Osteocyte (in vitro differentiated cells): ENCODE measurements at regions not wholly inside any gene's neighbourhood (a gene's known extent, or its start where the extent isn't known, plus 50 kb on each side); places are given as distances from the start of the nearest gene placed in this dataset.
"Not testable (repeated sequence)": the region's sequence is repeated elsewhere in the genome, so short reads cannot be mapped to it uniquely, and the experiment has no call there.

Source experiments
- DNase-seq: peaks from one replicate; pipeline ENCODE4 v3.0.0; 2021; ENCODE audit warnings: mixed read lengths; ENCODE audit not compliant: unreplicated experiment; ENCODE audit errors: extremely low spot score
- H3K27ac Mint-ChIP-seq: one replicate; pipeline ENCODE4 v1.8.0; 2021; ENCODE audit warnings: mild to moderate bottlenecking, mixed read lengths; ENCODE audit not compliant: unreplicated experiment
- H3K27me3 Mint-ChIP-seq: one replicate; pipeline ENCODE4 v1.8.0; 2021; ENCODE audit warnings: mixed read lengths; ENCODE audit not compliant: unreplicated experiment
- H3K36me3 Mint-ChIP-seq: one replicate; pipeline ENCODE4 v1.8.0; 2021; ENCODE audit warnings: mixed read lengths; ENCODE audit not compliant: unreplicated experiment
- H3K4me1 Mint-ChIP-seq: one replicate; pipeline ENCODE4 v1.8.0; 2021; ENCODE audit warnings: mixed read lengths; ENCODE audit not compliant: unreplicated experiment
- H3K4me3 Mint-ChIP-seq: one replicate; pipeline ENCODE4 v1.8.0; 2021; ENCODE audit warnings: mild to moderate bottlenecking, moderate library complexity, mixed read lengths; ENCODE audit not compliant: unreplicated experiment
- H3K9me3 Mint-ChIP-seq: one replicate; pipeline ENCODE4 v1.8.0; 2021; ENCODE audit warnings: mixed read lengths; ENCODE audit not compliant: unreplicated experiment
- TF ChIP-seq, protein P1 (sequence below): fragments of 200-600 bp; sonication (generic); IDR thresholded peaks from 2 replicates; pipeline ENCODE4 v1.5.0; 2021; ENCODE audit warnings: antibody characterized with exemption, mild to moderate bottlenecking, moderate library complexity

DNA sequence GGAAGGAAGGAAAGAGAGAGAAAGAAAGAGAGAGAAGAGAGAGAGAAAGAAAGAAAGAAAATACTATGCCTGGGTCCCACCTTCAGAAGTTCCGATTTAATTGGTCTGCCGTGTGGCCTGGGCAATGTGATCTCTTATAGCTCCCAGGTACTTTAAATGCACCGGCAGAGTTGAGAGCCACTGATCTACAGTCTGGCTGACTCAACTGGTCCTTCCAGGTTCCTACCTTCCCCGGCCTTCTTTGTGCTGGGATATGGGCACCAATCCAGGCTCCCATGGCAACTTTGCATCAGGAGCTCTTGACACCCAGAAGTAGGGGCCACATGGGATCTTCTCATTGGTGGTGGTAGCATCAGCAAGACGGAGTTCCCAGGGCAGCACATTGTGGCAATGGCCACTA, 186.5 kb upstream of the ATP6AP2 start:
- TF ChIP-seq, protein P1, sequence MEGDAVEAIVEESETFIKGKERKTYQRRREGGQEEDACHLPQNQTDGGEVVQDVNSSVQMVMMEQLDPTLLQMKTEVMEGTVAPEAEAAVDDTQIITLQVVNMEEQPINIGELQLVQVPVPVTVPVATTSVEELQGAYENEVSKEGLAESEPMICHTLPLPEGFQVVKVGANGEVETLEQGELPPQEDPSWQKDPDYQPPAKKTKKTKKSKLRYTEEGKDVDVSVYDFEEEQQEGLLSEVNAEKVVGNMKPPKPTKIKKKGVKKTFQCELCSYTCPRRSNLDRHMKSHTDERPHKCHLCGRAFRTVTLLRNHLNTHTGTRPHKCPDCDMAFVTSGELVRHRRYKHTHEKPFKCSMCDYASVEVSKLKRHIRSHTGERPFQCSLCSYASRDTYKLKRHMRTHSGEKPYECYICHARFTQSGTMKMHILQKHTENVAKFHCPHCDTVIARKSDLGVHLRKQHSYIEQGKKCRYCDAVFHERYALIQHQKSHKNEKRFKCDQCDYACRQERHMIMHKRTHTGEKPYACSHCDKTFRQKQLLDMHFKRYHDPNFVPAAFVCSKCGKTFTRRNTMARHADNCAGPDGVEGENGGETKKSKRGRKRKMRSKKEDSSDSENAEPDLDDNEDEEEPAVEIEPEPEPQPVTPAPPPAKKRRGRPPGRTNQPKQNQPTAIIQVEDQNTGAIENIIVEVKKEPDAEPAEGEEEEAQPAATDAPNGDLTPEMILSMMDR = no peak
- Mint-ChIP-seq H3K4me3 (no peak overlapping the region), H3K9me3 (peaks cover 5% of the 10 kb centered on the region), H3K4me1 (no peaks in the 10 kb centered on the region), H3K27me3 (no peaks in the 10 kb centered on the region), H3K27ac (no peak overlapping the region), H3K36me3 (no peaks in the 10 kb centered on the region)
- DNase-seq = no peak

DNA sequence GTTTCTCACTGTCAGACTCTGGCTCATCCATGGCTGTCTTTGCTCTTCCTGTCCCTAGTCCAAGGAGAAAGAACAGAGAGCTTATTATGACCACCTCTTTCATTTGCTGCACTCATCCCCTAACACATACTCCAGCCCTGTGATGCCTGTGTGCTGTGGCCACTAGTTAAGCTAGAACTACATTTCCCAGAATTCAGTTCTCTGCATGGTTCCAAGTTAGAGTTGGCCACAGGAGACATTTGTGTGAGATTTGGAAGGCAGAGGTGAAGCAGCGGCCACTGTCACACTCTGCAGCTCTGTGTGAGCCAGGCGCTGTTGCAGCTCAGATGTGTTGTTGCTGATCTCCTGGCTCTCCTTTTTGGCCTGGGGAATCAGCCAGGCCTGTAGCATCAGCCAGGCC, 188.2 kb upstream of the ATP6AP2 start:
- no peak for DNase-seq
- TF ChIP-seq, protein P1 = no peak
- H3K4me3 Mint-ChIP-seq = no peak overlapping the region
- H3K9me3 Mint-ChIP-seq = peaks cover 5% of the 10 kb centered on the region
- H3K4me1 Mint-ChIP-seq = no peaks in the 10 kb centered on the region
- H3K36me3 Mint-ChIP-seq = no peaks in the 10 kb centered on the region
- H3K27me3 Mint-ChIP-seq = no peaks in the 10 kb centered on the region
- no peak overlapping the region for H3K27ac Mint-ChIP-seq

DNA sequence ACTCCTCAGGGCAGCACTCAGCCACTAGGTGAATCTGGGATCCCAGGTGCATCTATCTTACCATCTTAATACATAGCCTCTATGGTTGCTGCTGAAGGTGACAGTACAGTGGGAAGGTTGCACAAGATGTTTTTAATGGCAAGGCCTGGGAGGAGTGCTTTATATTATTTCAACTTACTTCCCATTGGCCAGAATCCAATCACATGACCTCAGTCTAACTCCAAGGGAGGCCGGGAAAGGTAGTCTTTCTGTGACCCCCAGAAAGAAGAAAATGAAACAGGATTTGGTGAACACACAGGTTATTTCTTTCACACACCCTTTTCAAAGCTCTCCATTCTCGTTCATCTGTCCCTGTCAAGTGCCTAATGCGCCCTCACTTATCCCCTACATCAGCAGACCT, 189.1 kb upstream of the ATP6AP2 start:
- no peak overlapping the region for H3K4me3 Mint-ChIP-seq
- no peak overlapping the region for H3K27ac Mint-ChIP-seq
- H3K9me3 Mint-ChIP-seq = no peaks in the 10 kb centered on the region
- TF ChIP-seq, protein P1 = no peak
- H3K4me1 Mint-ChIP-seq = no peaks in the 10 kb centered on the region
- no peak for DNase-seq
- H3K36me3 Mint-ChIP-seq = no peaks in the 10 kb centered on the region
- H3K27me3 Mint-ChIP-seq = no peaks in the 10 kb centered on the region

DNA sequence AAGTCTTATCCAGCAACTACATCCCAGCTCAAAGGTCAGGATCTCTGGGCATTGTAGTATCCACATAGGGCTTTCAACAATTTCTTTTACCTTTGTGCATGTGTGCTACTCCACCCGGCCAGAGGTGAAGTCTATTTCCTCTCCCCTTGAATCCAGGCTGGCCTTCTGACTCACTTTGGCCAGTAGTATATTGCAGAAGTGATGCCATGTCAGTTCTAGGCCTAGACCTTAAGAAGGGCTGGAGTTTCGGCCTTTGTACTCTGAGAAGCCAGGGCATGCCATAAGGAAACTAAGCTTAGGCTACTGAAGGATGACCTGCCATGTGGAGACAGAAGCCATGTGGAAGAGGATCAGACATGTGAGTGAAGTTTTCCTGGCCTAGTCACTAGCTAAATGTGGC, 191.2 kb upstream of the ATP6AP2 start:
- DNase-seq = no peak
- Mint-ChIP-seq H3K4me1 (no peaks in the 10 kb centered on the region), H3K4me3 (no peak overlapping the region), H3K9me3 (no peaks in the 10 kb centered on the region), H3K36me3 (no peaks in the 10 kb centered on the region), H3K27me3 (no peaks in the 10 kb centered on the region), H3K27ac (no peak overlapping the region)
- TF ChIP-seq, protein P1 = no peak

DNA sequence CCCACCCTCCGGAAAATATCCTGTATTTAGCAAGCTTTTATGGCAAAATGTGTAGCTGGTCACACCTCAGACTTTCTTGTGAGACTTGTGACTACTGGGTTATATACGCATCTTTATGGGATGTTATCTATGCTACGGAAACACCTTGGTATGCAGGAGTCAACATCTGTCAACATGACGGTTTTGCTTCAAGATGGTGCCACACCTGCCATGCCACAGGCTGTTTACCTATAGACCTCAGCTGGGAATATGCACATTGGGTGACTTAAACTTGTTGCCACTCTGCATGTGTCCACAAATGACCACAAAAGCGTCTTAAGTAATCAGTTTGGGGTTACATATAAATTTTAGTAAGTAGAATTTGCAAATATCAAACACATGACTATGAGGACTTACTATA, 192.3 kb upstream of the ATP6AP2 start:
- TF ChIP-seq, protein P1 = no peak
- Mint-ChIP-seq H3K9me3 (peaks cover 5% of the 10 kb centered on the region), H3K36me3 (no peaks in the 10 kb centered on the region), H3K27ac (no peak overlapping the region), H3K4me3 (no peak overlapping the region), H3K27me3 (no peaks in the 10 kb centered on the region), H3K4me1 (no peaks in the 10 kb centered on the region)
- DNase-seq = no peak

DNA sequence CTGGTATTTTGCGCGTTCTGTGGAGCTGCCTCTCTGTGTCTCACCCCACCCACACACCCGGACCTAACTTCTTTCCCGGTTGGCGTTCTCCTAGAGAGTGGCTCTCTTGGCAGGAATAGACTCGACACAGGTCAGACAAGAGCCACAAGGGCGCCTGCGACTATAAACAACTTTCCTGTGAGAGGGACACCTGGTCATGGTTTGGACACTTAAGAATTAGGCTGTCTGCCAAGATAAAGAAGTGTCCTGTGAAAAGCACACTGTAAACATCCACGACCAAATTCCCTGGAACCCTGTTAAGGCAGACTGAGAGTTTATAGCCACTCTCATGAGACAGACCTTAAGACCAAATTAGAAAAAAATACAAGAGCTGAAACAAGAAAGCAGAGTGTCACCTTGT, 192.9 kb upstream of the ATP6AP2 start:
- not testable (repeated sequence) for H3K9me3 Mint-ChIP-seq, H3K36me3 Mint-ChIP-seq, H3K27ac Mint-ChIP-seq, H3K4me1 Mint-ChIP-seq, DNase-seq, H3K4me3 Mint-ChIP-seq, H3K27me3 Mint-ChIP-seq

DNA sequence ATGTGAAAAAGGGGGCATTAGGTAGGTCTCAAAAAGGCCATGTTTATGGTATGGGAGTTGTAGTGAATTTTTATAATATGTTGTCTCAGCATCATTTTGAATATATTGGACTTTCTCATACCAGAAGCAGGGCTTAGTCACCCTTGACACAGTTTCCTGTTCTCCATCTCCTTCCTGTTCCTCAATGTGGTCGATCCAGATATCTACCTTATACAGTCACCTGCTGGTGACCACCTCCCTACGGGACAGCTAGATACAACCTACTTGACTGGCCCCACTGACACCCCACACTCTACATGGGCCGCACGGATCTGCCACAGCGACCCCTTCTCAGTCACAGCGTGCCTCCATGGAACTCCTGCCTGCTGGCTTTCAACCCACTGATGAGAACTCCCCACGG, 193.5 kb upstream of the ATP6AP2 start:
- H3K27ac Mint-ChIP-seq, DNase-seq, H3K27me3 Mint-ChIP-seq, H3K4me1 Mint-ChIP-seq, H3K4me3 Mint-ChIP-seq, H3K36me3 Mint-ChIP-seq, H3K9me3 Mint-ChIP-seq: not testable (repeated sequence)
